Neural progenitor cell (in vitro differentiated cells): ENCODE measurements at regions not wholly inside any gene's neighbourhood (a gene's known extent, or its start where the extent isn't known, plus 50 kb on each side); places are given as distances from the start of the nearest gene placed in this dataset.
A peak's percentile ranks its signal among the peaks of the same experiment; 100 is the strongest.

Experiments
- DNase-seq: peaks from one replicate; pipeline ENCODE4 v3.0.0-alpha.2; 2016; ENCODE audit warnings: low spot score
- H2AFZ ChIP-seq: fragments of 200-600 bp; sonication (generic); replicated peaks from 2 replicates; pipeline ENCODE4 v1.6.1; 2016; ENCODE audit warnings: antibody characterized with exemption
- H3F3A ChIP-seq: fragments of 200-600 bp; sonication (generic); 2 replicates; pipeline ENCODE4 v1.6.1; 2016; ENCODE audit warnings: antibody characterized with exemption, low read depth
- H3K27ac ChIP-seq: fragments of 200-600 bp; sonication (generic); 2 replicates; pipeline ENCODE4 v1.5.1; 2016; ENCODE audit warnings: mild to moderate bottlenecking
- H3K27me3 ChIP-seq: fragments of 200-600 bp; sonication (generic); 2 replicates; pipeline ENCODE4 v1.6.1; 2016; ENCODE audit warnings: mild to moderate bottlenecking, moderate library complexity
- H3K36me3 ChIP-seq: fragments of 200-600 bp; sonication (generic); 2 replicates; pipeline ENCODE4 v1.5.1; 2016
- H3K4me1 ChIP-seq: fragments of 200-600 bp; sonication (generic); 2 replicates; pipeline ENCODE4 v1.6.1; 2016; ENCODE audit warnings: mixed run types
- H3K4me2 ChIP-seq: fragments of 200-600 bp; sonication (generic); 2 replicates; pipeline ENCODE4 v1.6.1; 2016
- H3K4me3 ChIP-seq: fragments of 200-600 bp; sonication (generic); 2 replicates; pipeline ENCODE4 v1.5.1; 2016
- H3K79me2 ChIP-seq: fragments of 200-600 bp; sonication (generic); 2 replicates; pipeline ENCODE4 v1.6.1; 2016; ENCODE audit warnings: low read depth
- H3K9ac ChIP-seq: fragments of 200-600 bp; sonication (generic); 2 replicates; pipeline ENCODE4 v1.6.1; 2016
- H3K9me3 ChIP-seq: fragments of 200-600 bp; sonication (generic); 2 replicates; pipeline ENCODE4 v1.5.1; 2016; ENCODE audit warnings: low read depth
- H4K20me1 ChIP-seq: fragments of 200-600 bp; sonication (generic); 2 replicates; pipeline ENCODE4 v1.6.1; 2016; ENCODE audit warnings: low read depth
- H3K27ac Mint-ChIP-seq: 3 replicates; pipeline ENCODE4 v1.8.0; 2021; ENCODE audit warnings: mixed read lengths
- H3K27me3 Mint-ChIP-seq: 2 replicates; pipeline ENCODE4 v1.8.0; 2022; ENCODE audit warnings: low read depth, mild to moderate bottlenecking, inconsistent platforms, moderate library complexity, mixed read lengths; ENCODE audit not compliant: insufficient read depth
- H3K36me3 Mint-ChIP-seq: 3 replicates; pipeline ENCODE4 v1.8.0; 2021; ENCODE audit warnings: mixed read lengths
- H3K4me1 Mint-ChIP-seq: 3 replicates; pipeline ENCODE4 v1.8.0; 2021; ENCODE audit warnings: mixed read lengths
- H3K4me3 Mint-ChIP-seq: 3 replicates; pipeline ENCODE4 v1.8.0; 2021; ENCODE audit warnings: mild to moderate bottlenecking, moderate library complexity, mixed read lengths
- H3K9me3 Mint-ChIP-seq: 3 replicates; pipeline ENCODE4 v1.8.0; 2020; ENCODE audit warnings: mixed read lengths
- CTCF ChIP-seq: fragments of 200-600 bp; sonication (generic); IDR thresholded peaks from 2 replicates; pipeline ENCODE4 v1.5.1; 2017; ENCODE audit warnings: antibody characterized with exemption, mild to moderate bottlenecking
- EZH2 ChIP-seq: fragments of 200-600 bp; sonication (generic); IDR thresholded peaks from 2 replicates; pipeline ENCODE4 v1.6.1; 2017; ENCODE audit warnings: antibody characterized with exemption, mild to moderate bottlenecking, moderate library complexity
- EZH2phosphoT487 ChIP-seq: fragments of 200-600 bp; sonication (generic); IDR thresholded peaks from 2 replicates; pipeline ENCODE4 v1.6.1; 2017; ENCODE audit warnings: antibody characterized with exemption

GRCh38 chrX:122421434-122422121, 762.5 kb upstream of the GRIA3 start:
- no peak overlapping the region for H3K27ac Mint-ChIP-seq
- Histone ChIP-seq H2AFZ (no peak overlapping the region), H3K4me2 (no peak overlapping the region), H3K9ac (no peak overlapping the region), H3K4me3 (no peak overlapping the region), H3K27me3 (no peaks in the 10 kb centered on the region), H3F3A (peaks cover 12% of the 10 kb centered on the region), H3K27ac (no peak overlapping the region), H4K20me1 (no peaks in the 10 kb centered on the region), H3K36me3 (no peaks in the 10 kb centered on the region), H3K4me1 (peaks cover 18% of the 10 kb centered on the region), H3K79me2 (no peaks in the 10 kb centered on the region), H3K9me3 (no peaks in the 10 kb centered on the region)
- H3K4me1 Mint-ChIP-seq: no peaks in the 10 kb centered on the region
- DNase-seq: peak; percentile 2
- no peaks in the 10 kb centered on the region for H3K9me3 Mint-ChIP-seq
- H3K4me3 Mint-ChIP-seq: no peak overlapping the region
- H3K27me3 Mint-ChIP-seq: no peaks in the 10 kb centered on the region
- no peaks in the 10 kb centered on the region for H3K36me3 Mint-ChIP-seq
- no peak for TF ChIP-seq CTCF
- TF ChIP-seq EZH2: no peak
- no peak for TF ChIP-seq EZH2phosphoT487

GRCh38 chrX:122422547-122422946, 761.5 kb upstream of the GRIA3 start:
- H3K4me3 Mint-ChIP-seq: no peak overlapping the region
- no peaks in the 10 kb centered on the region for H3K4me1 Mint-ChIP-seq
- Histone ChIP-seq H3K9me3 (peaks cover 4% of the 10 kb centered on the region), H4K20me1 (no peaks in the 10 kb centered on the region), H3K4me2 (no peak overlapping the region), H3K27ac (no peak overlapping the region), H3K36me3 (no peaks in the 10 kb centered on the region), H3K4me1 (peaks cover 18% of the 10 kb centered on the region), H3K9ac (no peak overlapping the region), H3F3A (peaks cover 12% of the 10 kb centered on the region), H3K27me3 (no peaks in the 10 kb centered on the region), H3K4me3 (no peak overlapping the region), H3K79me2 (no peaks in the 10 kb centered on the region), H2AFZ (no peak overlapping the region)
- H3K27ac Mint-ChIP-seq: no peak overlapping the region
- H3K36me3 Mint-ChIP-seq: no peaks in the 10 kb centered on the region
- DNase-seq: peak; percentile 20
- H3K27me3 Mint-ChIP-seq: no peaks in the 10 kb centered on the region
- H3K9me3 Mint-ChIP-seq: no peaks in the 10 kb centered on the region
- TF ChIP-seq CTCF: no peak

- Histone ChIP-seq H3K27me3 (no peaks in the 10 kb centered on the region), H3K4me3 (no peak overlapping the region), H2AFZ (no peak overlapping the region), H3K27ac (no peak overlapping the region), H3K4me2 (no peak overlapping the region), H3K4me1 (no peaks in the 10 kb centered on the region), H3K79me2 (no peaks in the 10 kb centered on the region), H3K9me3 (peaks cover 7% of the 10 kb centered on the region), H3K36me3 (no peaks in the 10 kb centered on the region), H3K9ac (no peak overlapping the region), H4K20me1 (no peaks in the 10 kb centered on the region), H3F3A (no peaks in the 10 kb centered on the region)
- Mint-ChIP-seq H3K4me1 (no peaks in the 10 kb centered on the region), H3K36me3 (peaks cover 2% of the 10 kb centered on the region), H3K27me3 (no peaks in the 10 kb centered on the region), H3K4me3 (no peak overlapping the region), H3K9me3 (peaks cover 12% of the 10 kb centered on the region), H3K27ac (no peak overlapping the region)
- no peak for TF ChIP-seq EZH2phosphoT487
- TF ChIP-seq CTCF: no peak
- no peak for TF ChIP-seq EZH2
- no peak for DNase-seq
These were observed 749.1 kb upstream of the GRIA3 start for GRCh38 chrX:122434942-122435341.
